CD4-positive, alpha-beta T cell treated with Interleukin-17A for 1 hour (primary cell): ENCODE measurements at regions not wholly inside any gene's neighbourhood (a gene's known extent, or its start where the extent isn't known, plus 50 kb on each side); places are given as distances from the start of the nearest gene placed in this dataset.
"Not testable (repeated sequence)": the region's sequence is repeated elsewhere in the genome, so short reads cannot be mapped to it uniquely, and the experiment has no call there.

Source experiments
- DNase-seq: peaks from one replicate; pipeline ENCODE4 v3.0.0-alpha.2; 2020

- DNase-seq: no peak
Observed at GRCh38 chr5:17326600-17327037, 109.2 kb downstream of the BASP1 start.

- DNase-seq: no peak
Observed at GRCh38 chr5:17327048-17327625, 109.7 kb downstream of the BASP1 start.

- DNase-seq: no peak
Observed at GRCh38 chr5:17329571-17329970, 112.1 kb downstream of the BASP1 start.

GRCh38 chr5:17330386-17330785 is 113.0 kb downstream of the BASP1 start:
- DNase-seq: no peak

- no peak for DNase-seq
Observed at GRCh38 chr5:17331651-17332050, 114.2 kb downstream of the BASP1 start.

GRCh38 chr5:17333755-17334154 is 116.3 kb downstream of the BASP1 start:
- no peak for DNase-seq

- DNase-seq: no peak
Observed at GRCh38 chr5:17336054-17336453, 118.6 kb downstream of the BASP1 start.

GRCh38 chr5:17336723-17337122 is 119.3 kb downstream of the BASP1 start:
- not testable (repeated sequence) for DNase-seq

GRCh38 chr5:17339841-17340240 is 122.4 kb downstream of the BASP1 start:
- DNase-seq: no peak

- DNase-seq: no peak
Observed at GRCh38 chr5:17340379-17340778, 122.9 kb downstream of the BASP1 start.

GRCh38 chr5:17340819-17341218 is 123.4 kb downstream of the BASP1 start:
- DNase-seq: no peak

- no peak for DNase-seq
Observed at GRCh38 chr5:17343675-17344074, 126.2 kb downstream of the BASP1 start.

- no peak for DNase-seq
Observed at GRCh38 chr5:17346811-17347210, 129.4 kb downstream of the BASP1 start.

- DNase-seq: no peak
Observed at GRCh38 chr5:17352223-17352622, 134.8 kb downstream of the BASP1 start.

- DNase-seq: no peak
Observed at GRCh38 chr5:17354265-17354664, 136.8 kb downstream of the BASP1 start.

- no peak for DNase-seq
Observed at GRCh38 chr5:17355586-17356346, 138.3 kb downstream of the BASP1 start.

GRCh38 chr5:17356551-17356950 is 139.1 kb downstream of the BASP1 start:
- DNase-seq: no peak

- no peak for DNase-seq
Observed at GRCh38 chr5:17357504-17357903, 140.1 kb downstream of the BASP1 start.

- no peak for DNase-seq
Observed at GRCh38 chr5:17358031-17358430, 140.0 kb upstream of the TAF11L2 start.

GRCh38 chr5:17359451-17360011 is 138.5 kb upstream of the TAF11L2 start:
- no peak for DNase-seq

GRCh38 chr5:17360879-17361278 is 137.2 kb upstream of the TAF11L2 start:
- DNase-seq: no peak

GRCh38 chr5:17361331-17361730 is 136.7 kb upstream of the TAF11L2 start:
- no peak for DNase-seq

- no peak for DNase-seq
Observed at GRCh38 chr5:17364987-17365810, 132.8 kb upstream of the TAF11L2 start.

- no peak for DNase-seq
Observed at GRCh38 chr5:17365811-17366138, 132.3 kb upstream of the TAF11L2 start.
